Activated CD8-positive, alpha-beta memory T cell treated with anti-CD3 and anti-CD28 coated beads for 4 hours (primary cell): ENCODE measurements at regions not wholly inside any gene's neighbourhood (a gene's known extent, or its start where the extent isn't known, plus 50 kb on each side); places are given as distances from the start of the nearest gene placed in this dataset.
"Not testable (repeated sequence)": the region's sequence is repeated elsewhere in the genome, so short reads cannot be mapped to it uniquely, and the experiment has no call there.

ENCODE experiments used
- DNase-seq, 2 donors: peaks; one replicate each; pipeline ENCODE4 v3.0.0-alpha.2; 2020; ENCODE audit warnings: low read depth in 2 of 2

GRCh38 chr6:154921482-154921881 is 73.6 kb upstream of the TIAM2 start:
- DNase-seq = no peak

GRCh38 chr6:154923199-154923869 is 71.8 kb upstream of the TIAM2 start:
- DNase-seq = no peak

- no peak for DNase-seq
Observed at GRCh38 chr6:154925130-154925529, 70.0 kb upstream of the TIAM2 start.

- no peak for DNase-seq
Observed at GRCh38 chr6:154926366-154926765, 68.7 kb upstream of the TIAM2 start.

GRCh38 chr6:154928325-154928922 is 66.7 kb upstream of the TIAM2 start:
- DNase-seq = peak; percentile 19 to 23

GRCh38 chr6:154930451-154930851 is 64.7 kb upstream of the TIAM2 start:
- no peak for DNase-seq

- no peak for DNase-seq
Observed at GRCh38 chr6:154931711-154932424, 63.2 kb upstream of the TIAM2 start.

GRCh38 chr6:154932515-154933027 is 62.5 kb upstream of the TIAM2 start:
- DNase-seq = no peak

- no peak for DNase-seq
Observed at GRCh38 chr6:154933181-154933827, 61.8 kb upstream of the TIAM2 start.

GRCh38 chr6:154937306-154938220 is 57.6 kb upstream of the TIAM2 start:
- no peak for DNase-seq

GRCh38 chr6:154938221-154938580 is 56.9 kb upstream of the TIAM2 start:
- no peak for DNase-seq

- not testable (repeated sequence) for DNase-seq
Observed at GRCh38 chr6:154938727-154939285, 56.3 kb upstream of the TIAM2 start.

GRCh38 chr6:154942770-154943169 is 52.3 kb upstream of the TIAM2 start:
- DNase-seq = no peak

- no peak for DNase-seq
Observed at GRCh38 chr6:154945271-154945890, 49.7 kb upstream of the TIAM2 start.
